ENCODE measurements at regions not wholly inside any gene's neighbourhood (a gene's known extent, or its start where the extent isn't known, plus 50 kb on each side); places are given as distances from the start of the nearest gene placed in this dataset.

GRCh38 chr3:72554689-72555088 is 293.6 kb downstream of the SHQ1 start (continued):
- no peak for TF ChIP-seq CHD7 (IDR thresholded peaks at IDR 0.05; ENCODE audit: insufficient replicate concordance, low read length)
- no peak for TF ChIP-seq RNF2 (IDR thresholded peaks at IDR 0.05; ENCODE audit: borderline replicate concordance, low read depth, low read length, missing control alignments, poor library complexity, severe bottlenecking)
- TF ChIP-seq CTCF (IDR thresholded peaks at IDR 0.05; ENCODE audit: control extremely low read depth in 1 of 3, insufficient read depth in 1 of 3, low read depth in 1 of 3, low read length in 3 of 3) = no peak
- TF ChIP-seq KDM1A (IDR thresholded peaks at IDR 0.05; ENCODE audit: borderline replicate concordance, low read length) = peak; percentile 87
- TF ChIP-seq CTBP2 (IDR thresholded peaks at IDR 0.05; ENCODE audit: borderline replicate concordance, insufficient read depth, insufficient read length, low read length) = no peak

All from H1 (cell line).